GM18519 (cell line): ENCODE measurements at regions not wholly inside any gene's neighbourhood (a gene's known extent, or its start where the extent isn't known, plus 50 kb on each side); places are given as distances from the start of the nearest gene placed in this dataset.
"Not testable (repeated sequence)": the region's sequence is repeated elsewhere in the genome, so short reads cannot be mapped to it uniquely, and the experiment has no call there.

Source experiments
- ATAC-seq: cut with Tn5 transposase; IDR thresholded peaks from one replicate; pipeline ENCODE4 v1.9.1; 2021; ENCODE audit warnings: mild to moderate bottlenecking, moderate library complexity; ENCODE audit not compliant: unreplicated experiment, low FRiP score

DNA sequence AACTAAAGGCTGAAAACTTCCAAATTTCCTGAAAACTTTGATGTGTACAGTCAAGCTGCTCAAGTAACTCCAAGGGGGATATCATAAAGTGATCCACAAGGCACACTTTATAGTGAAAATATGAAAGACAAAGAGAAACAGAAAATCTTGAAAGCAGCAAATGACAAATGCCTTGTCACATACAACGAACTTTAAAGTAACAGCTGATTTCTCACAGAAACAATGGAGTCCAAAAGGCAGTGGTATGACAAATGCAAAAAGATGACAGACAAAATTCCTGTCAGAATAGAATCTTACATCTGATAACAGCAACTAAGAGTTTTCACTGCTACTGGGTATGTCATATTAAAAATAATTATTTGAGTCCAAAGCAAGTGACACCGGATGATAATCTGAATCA, 1602.3 kb upstream of the PRR20A start:
- no peak for ATAC-seq

DNA sequence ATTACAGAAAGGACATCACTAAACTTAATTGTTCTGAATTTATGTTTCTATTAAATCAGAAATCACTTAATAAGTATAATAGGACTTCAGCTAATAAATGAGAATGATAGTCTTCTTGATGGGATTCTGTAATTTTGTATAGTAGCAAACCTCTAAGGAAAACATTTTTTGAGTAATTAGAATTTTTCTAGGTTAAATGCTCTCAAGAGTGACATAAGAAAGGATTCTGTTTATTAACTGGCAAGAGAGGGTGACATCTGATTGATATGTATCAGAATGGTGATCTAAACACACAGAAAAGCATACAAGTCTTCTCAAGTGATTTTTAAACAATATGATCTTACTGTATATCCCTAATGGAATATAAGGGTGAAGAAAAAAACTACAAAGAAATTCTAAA, 1597.7 kb upstream of the PRR20A start:
- ATAC-seq = no peak

DNA sequence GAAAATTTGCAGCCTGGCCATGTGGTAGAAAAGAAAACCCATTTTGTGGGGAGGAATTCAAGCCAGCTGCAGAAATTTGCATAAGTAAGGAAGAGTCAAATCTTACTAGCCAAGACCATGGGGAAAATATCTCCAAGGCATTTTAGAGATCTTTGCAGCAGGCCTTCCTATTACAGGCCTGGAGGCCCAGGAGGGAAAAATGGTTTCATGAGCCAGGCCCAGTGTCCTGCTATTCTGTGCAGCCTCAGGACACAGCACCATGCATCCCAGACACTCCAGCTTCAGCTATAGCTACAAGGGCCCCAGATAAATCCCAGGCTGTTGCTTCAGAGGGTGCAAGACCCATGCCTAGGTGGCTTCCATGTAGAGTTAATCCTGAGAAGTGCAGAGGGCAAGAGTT, 1590.1 kb upstream of the PRR20A start:
- no peak for ATAC-seq

DNA sequence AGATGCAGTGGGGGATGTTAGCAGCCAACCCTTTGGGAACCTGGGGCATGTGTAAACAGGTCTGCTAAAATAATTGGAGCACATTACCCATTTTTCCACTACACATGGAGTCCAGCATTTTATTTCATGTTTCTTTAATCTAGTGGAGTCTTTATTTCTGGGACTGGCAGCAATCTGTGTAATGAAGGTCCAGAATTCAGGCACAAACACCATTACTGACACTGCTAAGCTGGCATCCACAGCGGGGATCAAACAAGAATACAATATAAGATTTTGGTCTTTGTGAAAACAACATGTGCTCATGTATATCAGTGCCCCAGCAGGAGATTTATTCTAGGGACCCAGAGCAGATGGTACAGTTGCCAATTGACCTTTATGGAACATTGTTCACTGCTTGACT, 1587.0 kb upstream of the PRR20A start:
- ATAC-seq = no peak

DNA sequence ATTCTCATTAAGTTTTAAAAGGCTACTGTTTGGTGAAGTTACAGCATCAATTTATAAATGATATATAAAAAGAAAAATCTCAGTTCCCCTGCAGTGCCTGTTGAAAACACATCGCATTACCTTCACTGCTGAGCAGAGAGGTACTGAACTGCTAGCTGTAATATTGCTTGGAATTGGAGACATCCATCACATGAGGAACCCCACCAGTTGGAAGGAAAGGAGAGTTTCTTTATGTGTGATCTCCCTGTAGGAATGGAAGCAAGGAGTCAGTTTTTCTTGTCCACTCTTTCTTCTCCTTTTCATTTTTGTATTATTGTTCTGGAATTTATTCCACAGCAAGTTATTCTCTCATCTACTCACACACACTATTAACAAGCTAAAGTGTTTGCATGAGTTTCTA, 1586.0 kb upstream of the PRR20A start:
- ATAC-seq = no peak

DNA sequence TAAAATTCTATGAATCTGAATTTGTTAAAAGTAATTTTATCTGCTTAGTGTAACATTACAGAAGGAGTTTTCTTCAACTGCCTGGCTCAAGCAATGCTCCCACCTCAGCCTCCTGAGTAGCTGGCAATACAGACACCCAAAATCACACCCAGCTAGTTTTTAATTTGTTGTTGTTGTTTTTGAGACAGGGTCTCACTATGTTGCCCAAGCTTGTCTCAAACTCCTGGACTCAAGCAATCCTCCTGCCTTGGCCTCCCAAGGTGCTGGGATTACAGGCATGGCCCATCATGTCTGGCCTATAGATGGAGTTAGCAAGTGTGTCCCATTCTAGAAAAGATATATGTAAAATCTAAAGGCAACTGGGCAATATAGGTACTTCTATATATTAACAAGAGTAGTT, 1580.4 kb upstream of the PRR20A start:
- no peak for ATAC-seq

DNA sequence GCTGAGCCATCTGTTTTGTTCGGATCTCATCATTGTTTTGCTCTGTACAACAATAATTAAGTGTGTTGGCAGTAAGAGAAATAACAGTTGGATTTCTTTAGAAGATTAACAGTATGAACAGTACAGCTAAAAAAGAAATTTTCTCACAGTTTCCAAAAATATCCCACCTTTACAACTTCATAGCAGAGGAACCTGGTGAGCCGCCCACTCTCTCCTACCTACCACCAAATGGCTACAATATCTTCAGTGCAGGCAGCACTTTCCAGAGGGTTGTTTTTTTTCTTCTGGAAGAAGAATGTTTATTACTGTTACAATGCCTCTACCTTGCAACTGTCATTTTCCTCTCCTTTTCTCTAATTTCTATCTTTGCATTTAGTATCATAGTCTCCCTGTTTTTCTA, 1577.5 kb upstream of the PRR20A start:
- no peak for ATAC-seq

DNA sequence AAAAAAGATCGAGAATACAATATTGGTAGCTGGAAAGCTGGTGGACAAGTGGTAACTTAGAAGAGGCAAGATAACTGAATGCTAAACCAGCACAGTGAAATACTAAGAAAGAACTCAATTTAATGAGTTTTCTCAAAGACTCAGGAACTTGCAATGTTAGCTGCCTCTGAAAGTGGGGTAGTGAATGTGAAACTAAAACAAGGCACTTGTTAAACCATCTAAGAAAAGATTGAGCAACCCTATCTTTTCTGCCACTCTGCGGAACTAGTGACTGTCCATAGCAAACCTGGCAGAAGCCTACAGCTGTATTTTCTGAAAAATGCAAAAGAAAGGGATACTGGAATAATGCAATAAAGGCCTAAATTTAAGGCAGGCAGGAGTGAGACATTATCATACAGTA, 1574.4 kb upstream of the PRR20A start:
- no peak for ATAC-seq

DNA sequence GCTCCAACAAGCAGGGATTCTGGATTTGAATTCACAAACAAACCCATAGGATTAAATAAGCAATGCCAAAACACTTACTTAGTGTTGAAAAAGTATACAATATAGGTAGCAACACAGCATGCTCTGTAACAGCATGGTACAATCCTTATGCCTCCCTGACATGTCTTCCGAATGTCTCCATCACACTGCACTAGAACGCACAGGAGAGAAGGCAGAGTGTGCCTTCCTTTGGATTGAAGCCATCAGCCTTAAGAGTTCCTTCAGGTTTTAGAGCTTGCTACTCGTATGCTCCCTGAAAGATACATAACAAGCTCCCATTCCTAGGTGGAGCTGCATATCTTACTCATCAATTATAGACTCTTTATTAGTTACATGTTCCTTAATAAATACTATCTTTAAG, 1573.9 kb upstream of the PRR20A start:
- no peak for ATAC-seq

DNA sequence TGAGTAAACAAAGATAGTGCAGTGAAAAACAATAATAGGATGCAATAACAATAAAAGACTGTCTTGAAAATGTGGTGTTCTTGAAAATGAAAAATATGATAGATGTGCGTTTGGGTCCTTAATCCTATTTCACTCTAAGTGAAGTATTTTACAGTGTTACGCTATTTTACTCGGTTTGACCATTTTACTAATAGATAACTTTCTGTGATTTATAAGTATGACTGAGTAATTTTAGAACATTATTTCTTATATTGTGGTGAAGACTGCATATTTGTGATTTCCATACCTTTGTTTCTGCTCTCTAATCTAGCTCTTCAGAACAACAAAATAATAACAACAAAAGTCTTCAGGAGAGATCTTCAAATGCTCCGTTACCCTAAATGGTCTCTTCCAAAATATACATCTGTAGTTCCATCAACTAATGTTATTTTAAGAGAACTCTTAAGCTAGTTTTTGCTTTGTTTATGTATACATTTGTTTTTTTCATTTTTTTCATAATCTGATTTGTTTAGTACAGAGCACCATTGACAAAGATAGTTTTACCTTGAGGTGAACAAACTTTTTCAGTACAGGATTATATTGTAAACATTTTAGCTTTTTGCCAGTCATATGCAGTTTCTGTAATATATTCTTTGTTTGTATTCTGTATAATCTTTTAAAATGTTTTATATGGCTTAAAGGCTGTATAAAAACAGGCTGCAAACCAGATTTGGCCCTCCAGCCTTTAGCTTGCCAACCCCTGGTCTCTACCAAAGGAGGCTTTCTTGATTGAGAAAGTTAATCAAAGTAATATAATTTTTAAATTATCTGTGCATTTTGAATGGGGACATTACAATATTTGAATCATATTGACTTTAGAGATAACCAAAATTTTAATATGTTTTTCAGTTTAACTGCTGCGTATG, 1572.7 kb upstream of the PRR20A start:
- no peak for ATAC-seq

DNA sequence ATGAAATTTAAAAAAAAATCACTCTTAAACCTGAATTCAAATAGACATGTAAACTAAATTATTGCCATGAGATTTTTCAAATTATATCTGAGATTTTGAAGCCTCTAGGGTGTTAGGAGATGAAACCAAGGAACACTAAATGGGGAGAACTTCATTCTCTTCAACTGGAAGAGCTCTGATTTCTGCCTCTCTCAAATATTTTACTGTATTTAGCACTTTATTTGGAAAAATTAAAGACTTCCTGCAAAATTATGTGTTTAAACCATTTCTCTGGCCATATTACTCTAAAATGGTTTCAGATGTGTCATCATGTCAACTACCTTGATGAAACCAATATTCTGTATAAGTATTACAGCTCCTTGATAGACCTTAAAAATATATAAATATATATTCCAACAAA, 1571.6 kb upstream of the PRR20A start:
- no peak for ATAC-seq

DNA sequence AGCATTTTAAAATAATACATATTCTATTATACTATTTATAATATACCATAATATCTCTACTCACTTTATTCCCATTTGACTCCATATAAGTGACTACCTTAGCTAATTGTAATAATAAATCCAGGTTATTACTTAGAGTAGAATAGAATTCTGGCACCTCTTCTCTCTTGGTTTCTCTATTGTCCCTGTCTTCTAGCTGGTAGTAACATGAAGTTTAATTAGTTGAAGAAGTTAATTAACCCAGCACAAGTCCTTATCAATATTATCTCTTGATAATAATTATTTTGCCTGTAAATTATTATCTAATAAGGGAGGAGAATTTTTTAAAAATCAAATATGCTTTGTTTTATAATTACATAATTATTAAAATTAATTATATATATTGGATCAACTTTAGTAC, 1571.2 kb upstream of the PRR20A start:
- no peak for ATAC-seq

DNA sequence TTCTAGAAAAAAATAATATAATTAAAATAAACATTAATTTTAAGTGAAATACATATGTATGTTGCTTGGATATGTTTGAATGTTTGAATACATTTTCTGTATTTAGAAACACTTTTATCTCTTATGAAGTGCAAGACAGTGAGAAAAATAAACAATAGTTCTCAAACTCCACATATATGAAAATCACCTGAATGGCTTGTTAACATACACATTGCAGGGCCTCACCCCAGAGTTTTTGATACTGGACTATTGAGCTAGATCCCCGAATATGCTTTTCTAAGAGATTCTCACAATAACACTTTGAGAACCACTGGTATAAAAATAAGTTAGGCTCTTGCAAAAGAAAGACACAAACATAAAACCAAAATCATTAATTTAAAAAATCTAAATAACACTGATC, 1570.3 kb upstream of the PRR20A start:
- no peak for ATAC-seq

DNA sequence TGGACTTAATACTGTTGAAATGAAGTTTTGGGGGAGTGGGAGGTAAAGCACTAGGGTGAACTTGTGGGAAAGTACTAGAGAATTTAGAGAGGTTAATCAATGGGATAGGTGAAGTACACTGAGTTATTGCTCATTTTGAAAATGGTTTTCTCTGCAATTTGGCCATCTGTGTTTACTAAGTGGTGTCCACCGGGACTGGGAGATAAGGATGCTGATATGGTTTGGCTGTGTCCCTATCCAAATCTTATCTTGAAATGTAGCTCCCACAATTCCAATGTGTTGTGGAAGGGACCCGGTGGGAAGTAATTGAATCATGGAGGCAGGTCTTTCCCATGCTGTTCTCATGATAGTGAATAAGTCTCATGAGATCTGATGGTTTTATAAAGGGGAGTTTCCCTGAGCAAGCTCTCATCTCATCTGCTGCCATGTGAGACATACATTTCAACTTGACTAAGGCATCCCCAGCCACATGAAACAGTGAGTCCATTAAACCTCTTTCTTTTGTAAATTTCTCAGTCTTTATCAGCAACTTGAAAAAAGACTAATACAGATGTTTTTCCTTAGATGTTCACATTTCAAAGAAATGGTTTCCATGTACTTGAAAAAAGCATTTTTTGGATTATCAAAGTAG, 1569.4 kb upstream of the PRR20A start:
- no peak for ATAC-seq

DNA sequence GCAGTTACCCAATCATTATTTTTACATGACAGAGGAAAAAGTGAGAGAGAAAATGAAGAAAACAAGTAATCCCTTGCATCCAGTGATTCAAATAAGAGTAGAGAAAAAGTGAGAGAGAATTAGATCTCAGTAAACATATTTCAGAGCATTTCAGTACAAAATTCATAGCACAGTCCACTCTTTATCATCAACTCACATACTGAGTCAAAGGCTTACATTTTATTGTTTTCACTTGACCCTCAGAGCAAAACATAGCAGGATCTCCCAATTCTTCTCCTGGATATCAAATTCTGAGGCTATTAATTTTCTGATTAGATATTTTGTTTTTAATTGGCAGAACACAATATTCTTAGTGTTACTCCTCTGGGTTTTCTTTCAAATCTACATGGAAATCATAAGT, 1568.3 kb upstream of the PRR20A start:
- ATAC-seq = no peak

DNA sequence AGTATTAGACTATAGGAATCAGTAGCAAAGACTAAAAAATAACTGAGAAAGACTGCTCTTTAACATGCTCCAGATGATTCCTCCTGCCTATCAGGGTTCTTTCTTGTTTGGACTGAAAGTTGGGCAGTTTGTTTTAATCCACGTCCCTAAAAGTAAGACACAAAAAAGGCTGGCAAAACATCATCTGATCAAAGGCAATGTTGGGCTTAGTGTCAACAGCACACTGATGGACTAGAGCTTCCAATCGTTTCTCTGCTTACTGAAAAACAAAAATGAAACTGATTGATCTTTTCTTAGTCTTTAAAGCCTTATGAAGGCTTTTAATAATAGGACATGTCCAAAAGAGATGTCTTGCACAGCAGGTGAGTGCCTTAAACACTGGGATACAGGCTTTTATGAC, 1567.9 kb upstream of the PRR20A start:
- no peak for ATAC-seq

DNA sequence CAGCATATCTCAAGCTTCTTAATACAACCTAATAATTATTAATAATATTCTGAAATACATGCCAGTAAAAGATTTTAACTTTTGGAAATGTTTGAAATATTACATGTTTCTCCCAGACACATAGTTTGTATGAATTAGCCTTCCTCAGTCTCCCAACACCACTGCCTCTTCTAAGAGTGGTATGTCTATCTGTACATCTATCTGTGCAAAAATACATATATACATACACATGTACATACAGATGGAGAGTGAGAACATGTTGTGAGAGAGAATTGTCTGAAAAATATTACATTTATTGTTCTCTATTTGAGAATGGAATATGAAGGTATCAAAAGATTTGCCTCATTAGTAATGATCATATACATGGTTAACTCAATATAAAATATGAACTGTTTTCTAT, 1567.2 kb upstream of the PRR20A start:
- no peak for ATAC-seq

DNA sequence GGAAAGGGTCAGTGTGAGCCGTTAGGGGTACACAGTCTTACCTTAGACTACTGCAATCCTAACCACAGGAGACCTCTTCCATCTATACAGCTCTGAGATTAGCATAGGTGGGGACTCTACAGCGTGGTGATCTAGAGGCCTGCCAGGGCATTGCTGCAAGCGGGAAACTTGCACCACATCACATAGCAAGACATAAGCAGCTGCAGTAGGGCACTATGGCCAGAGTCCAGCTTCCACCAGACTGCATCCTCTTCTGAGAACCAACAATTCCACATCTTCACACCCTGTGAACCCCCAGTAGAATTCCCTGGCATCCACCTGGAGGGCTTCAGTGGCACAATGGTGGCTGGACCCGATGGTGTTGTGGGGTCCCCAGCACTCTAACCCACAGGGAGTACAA, 1564.3 kb upstream of the PRR20A start:
- no peak for ATAC-seq

DNA sequence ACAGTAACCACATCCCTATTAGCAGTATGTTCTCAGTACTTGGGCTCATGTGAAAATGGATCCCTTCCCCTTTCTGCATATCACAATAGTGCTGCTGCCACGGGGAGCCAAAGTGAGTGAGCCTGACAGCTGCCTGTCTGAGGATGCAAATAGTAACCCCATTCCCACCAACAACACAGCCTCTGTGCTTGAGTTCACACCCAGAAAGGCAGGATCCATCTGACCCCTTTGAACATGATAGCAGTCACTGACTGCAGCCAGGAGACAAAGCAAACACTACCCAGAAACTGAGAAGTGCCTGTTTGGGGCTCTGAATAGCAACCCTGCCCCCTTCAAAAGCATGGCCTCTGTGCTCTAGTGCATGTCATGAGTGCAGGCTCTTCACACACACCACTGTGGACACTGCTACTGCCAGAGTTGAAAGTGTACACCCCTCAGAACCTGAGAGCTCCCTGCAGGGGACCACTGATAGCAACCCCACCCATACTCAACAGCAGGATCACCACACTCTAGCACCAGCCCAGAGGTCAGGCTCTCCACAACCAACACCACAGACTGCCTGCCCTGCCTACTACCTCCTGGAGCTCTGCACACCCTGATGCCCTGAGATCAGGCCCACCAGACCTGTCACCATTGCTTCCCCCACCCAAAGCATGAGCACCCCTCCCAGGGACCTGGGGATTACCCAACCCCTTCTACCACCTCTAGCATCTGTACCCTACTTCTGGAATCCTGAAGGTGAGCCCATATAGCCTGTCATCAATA, 1563.5 kb upstream of the PRR20A start:
- no peak for ATAC-seq

DNA sequence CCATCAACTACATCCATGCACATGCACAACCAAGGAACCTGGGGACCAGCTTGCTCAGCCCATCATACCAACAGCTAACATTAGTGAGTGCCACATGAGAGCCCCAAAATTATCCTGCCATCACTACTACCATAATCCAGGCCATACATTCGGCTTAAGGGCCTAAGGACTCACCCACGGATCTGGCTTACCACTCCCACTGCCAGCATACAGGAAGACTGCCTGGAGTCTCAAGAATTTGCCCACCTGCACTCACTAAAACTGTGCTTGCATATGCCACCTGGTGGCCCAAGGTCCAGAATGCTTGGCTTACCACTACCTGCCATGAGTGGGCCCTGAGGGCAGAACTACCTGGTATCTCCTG, 1562.9 kb upstream of the PRR20A start:
- no peak for ATAC-seq

DNA sequence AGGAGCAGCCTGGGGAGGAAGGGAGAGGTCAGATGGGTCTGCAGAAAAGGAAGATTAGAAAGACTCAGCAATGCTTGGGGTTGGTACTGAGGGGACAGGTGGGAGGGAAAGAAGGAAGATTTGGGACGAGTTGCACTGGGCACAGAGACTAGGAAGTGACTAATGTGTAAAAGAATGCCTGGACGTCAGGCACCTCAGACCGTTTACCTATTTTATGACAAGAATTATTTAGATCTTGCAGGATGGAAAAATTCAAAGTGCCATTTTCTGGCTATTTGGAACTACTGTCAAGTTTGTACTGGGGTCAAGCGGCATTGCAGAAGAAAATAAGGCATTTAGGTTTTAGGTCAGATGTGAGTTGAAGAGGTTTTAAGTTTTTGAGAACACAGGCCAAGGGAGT, 1558.4 kb upstream of the PRR20A start:
- ATAC-seq = not testable (repeated sequence)
